SU-DHL-6 (cell line): ENCODE measurements at regions not wholly inside any gene's neighbourhood (a gene's known extent, or its start where the extent isn't known, plus 50 kb on each side); places are given as distances from the start of the nearest gene placed in this dataset.

Source experiments
- H2AFZ ChIP-seq: fragments of 200-600 bp; sonication (generic); 2 replicates; pipeline ENCODE4 v1.6.1; 2014; ENCODE audit warnings: low read depth, mild to moderate bottlenecking, moderate library complexity, mixed read lengths, antibody characterized with exemption, low read length; ENCODE audit not compliant: severe bottlenecking
- H3F3A ChIP-seq: fragments of 200-600 bp; shearing (Covaris generic); 2 replicates; pipeline ENCODE4 v1.6.0; 2016; ENCODE audit warnings: antibody characterized with exemption, mild to moderate bottlenecking; ENCODE audit not compliant: insufficient read depth
- H3K27ac ChIP-seq: fragments of 200-600 bp; sonication (generic); 2 replicates; pipeline ENCODE4 v1.5.1; 2016; ENCODE audit warnings: low read depth, mild to moderate bottlenecking, low read length, moderate library complexity, mixed read lengths
- H3K27me3 ChIP-seq: fragments of 200-600 bp; sonication (generic), shearing (Covaris generic); 2 replicates; pipeline ENCODE4 v1.6.0; 2014; ENCODE audit warnings: mild to moderate bottlenecking, low read length
- H3K36me3 ChIP-seq: fragments of 200-600 bp; sonication (generic); 2 replicates; pipeline ENCODE4 v1.6.1; 2014; ENCODE audit warnings: mild to moderate bottlenecking, low read length, mixed read lengths
- H3K4me2 ChIP-seq: fragments of 300-600, 200-600 bp; shearing (Covaris generic), sonication (generic); 2 replicates; pipeline ENCODE4 v1.6.0; 2014; ENCODE audit warnings: low read length, low read depth, mild to moderate bottlenecking; ENCODE audit not compliant: poor library complexity, severe bottlenecking
- H3K4me3 ChIP-seq: fragments of 200-600 bp; sonication (generic); 2 replicates; pipeline ENCODE4 v1.5.1; 2014; ENCODE audit warnings: antibody characterized with exemption, low read length, mild to moderate bottlenecking, mixed read lengths; ENCODE audit not compliant: insufficient read depth, poor library complexity, severe bottlenecking
- H3K79me2 ChIP-seq: fragments of 200-600 bp; sonication (generic); 2 replicates; pipeline ENCODE4 v1.6.1; 2014; ENCODE audit warnings: mild to moderate bottlenecking, low read length, moderate library complexity; ENCODE audit not compliant: insufficient read depth
- H3K9ac ChIP-seq: fragments of 200-600 bp; sonication (generic); 2 replicates; pipeline ENCODE4 v1.7.0; 2014; ENCODE audit warnings: mild to moderate bottlenecking, low read length
- H3K9me2 ChIP-seq: fragments of 200-600 bp; sonication (generic); replicated peaks from 2 replicates; pipeline ENCODE4 v1.6.1; 2014; ENCODE audit warnings: low read length; ENCODE audit not compliant: insufficient read depth
- H3K9me3 ChIP-seq: fragments of 200-600 bp; sonication (generic); 2 replicates; pipeline ENCODE4 v1.6.1; 2014; ENCODE audit warnings: low read length, mixed read lengths; ENCODE audit not compliant: insufficient read depth
- H4K20me1 ChIP-seq: fragments of 200-600 bp; sonication (generic); 2 replicates; pipeline ENCODE4 v1.6.1; 2014; ENCODE audit warnings: low read depth, mild to moderate bottlenecking, antibody characterized with exemption, low read length, moderate library complexity, mixed read lengths
- CTCF ChIP-seq: fragments of 200-600 bp; sonication (generic); IDR thresholded peaks from one replicate; pipeline ENCODE4 v1.5.1; 2017; ENCODE audit warnings: antibody characterized with exemption, mild to moderate bottlenecking, low read length, moderate library complexity; ENCODE audit not compliant: insufficient read depth, poor library complexity, severe bottlenecking
- EZH2phosphoT487 ChIP-seq: fragments of 200-600 bp; sonication (generic), shearing (Covaris generic); conservative IDR thresholded peaks from 2 replicates; pipeline ENCODE4 v1.6.1; 2018; ENCODE audit warnings: mild to moderate bottlenecking, antibody characterized with exemption, low read length, moderate library complexity, mixed read lengths

DNA sequence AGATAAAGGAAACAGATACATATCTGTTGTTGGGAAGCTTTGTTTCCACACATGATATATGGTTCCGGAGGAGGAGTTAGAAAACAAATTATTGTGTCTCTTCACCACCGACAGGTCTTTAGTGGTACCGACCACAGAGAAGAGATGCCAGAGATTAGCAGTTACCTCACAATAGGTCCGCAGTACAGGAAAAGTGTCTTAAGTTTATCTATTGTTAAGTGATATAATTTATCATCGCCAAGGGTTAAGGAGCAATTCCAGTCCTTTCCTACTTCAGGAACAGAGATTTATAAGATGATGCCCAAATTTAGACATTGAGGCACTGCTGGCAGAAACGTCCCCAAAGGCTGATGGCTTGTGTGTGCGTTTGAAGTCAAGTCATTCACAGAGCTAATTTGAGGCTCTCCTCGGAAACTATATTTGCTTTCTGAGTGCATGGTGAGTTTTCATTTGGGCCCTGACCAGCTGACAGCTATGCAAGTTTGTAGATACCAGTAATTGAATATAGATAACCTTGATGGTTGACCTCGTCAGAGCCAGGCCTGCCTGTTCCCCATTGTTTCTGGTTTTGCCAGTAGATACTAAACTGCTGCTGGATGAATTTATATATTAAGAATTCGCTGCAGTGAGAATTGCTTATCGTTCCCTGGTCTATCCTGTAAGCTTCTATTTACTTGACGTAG, 196.4 kb upstream of the IRX3 start:
- H4K20me1 ChIP-seq = no peaks in the 10 kb centered on the region
- no peaks in the 10 kb centered on the region for H3K36me3 ChIP-seq
- no peak overlapping the region for H3K4me3 ChIP-seq
- H3K9me3 ChIP-seq = no peaks in the 10 kb centered on the region
- no peak for TF ChIP-seq CTCF
- no peak for TF ChIP-seq EZH2phosphoT487
- H3K9me2 ChIP-seq = no peaks in the 10 kb centered on the region
- no peaks in the 10 kb centered on the region for H3F3A ChIP-seq
- H3K79me2 ChIP-seq = no peaks in the 10 kb centered on the region
- no peaks in the 10 kb centered on the region for H3K27me3 ChIP-seq
- H3K9ac ChIP-seq = no peak overlapping the region
- no peak overlapping the region for H3K27ac ChIP-seq
- H3K4me2 ChIP-seq = no peak overlapping the region
- no peak overlapping the region for H2AFZ ChIP-seq

DNA sequence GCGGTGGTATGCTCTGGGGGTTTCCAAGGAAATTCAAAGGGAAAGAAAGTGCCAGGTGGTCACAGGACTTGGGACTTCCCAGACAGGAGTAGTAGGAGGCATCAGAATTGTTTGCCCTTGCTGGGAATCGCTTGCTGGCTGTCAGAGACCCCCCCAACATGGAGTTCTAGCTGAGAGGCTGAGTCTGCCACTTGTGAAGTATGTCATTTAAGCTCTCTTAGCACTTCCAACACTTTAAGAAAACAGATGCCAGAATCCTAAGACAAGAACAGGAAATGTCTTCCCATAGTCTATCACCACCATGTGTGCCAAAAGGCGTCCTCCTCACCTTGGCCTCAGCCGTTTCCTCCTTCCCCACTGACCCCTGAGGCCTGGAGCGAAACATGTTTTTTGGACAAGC, 193.8 kb upstream of the IRX3 start:
- TF ChIP-seq EZH2phosphoT487 (no peak), CTCF (no peak)
- no peaks in the 10 kb centered on the region for H3K36me3 ChIP-seq
- H4K20me1 ChIP-seq = no peaks in the 10 kb centered on the region
- no peak overlapping the region for H3K4me3 ChIP-seq
- H3K27ac ChIP-seq = no peak overlapping the region
- H3F3A ChIP-seq = no peaks in the 10 kb centered on the region
- H3K9ac ChIP-seq = no peak overlapping the region
- no peaks in the 10 kb centered on the region for H3K79me2 ChIP-seq
- H3K9me2 ChIP-seq = no peaks in the 10 kb centered on the region
- H3K27me3 ChIP-seq = no peaks in the 10 kb centered on the region
- H3K9me3 ChIP-seq = no peaks in the 10 kb centered on the region
- no peak overlapping the region for H2AFZ ChIP-seq
- H3K4me2 ChIP-seq = no peak overlapping the region

DNA sequence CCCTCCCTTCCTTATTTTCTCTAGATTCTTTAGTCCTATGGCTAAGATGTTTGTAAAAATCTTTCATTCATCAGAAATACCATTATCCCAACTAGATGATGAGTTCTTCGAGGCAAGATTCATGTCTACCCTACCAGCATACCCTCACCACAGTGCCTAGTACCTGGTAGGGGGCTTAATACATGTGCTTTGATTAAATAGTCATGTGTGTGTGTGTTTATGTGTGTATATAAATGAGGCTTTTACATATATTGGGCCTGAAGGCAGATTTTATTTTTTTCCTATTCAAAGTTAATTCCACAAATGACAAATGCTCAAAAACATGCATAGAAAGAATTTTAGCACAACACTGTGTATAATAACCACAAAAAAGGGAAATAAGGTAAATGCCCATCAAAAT, 193.0 kb upstream of the IRX3 start:
- no peak overlapping the region for H3K9ac ChIP-seq
- H4K20me1 ChIP-seq = no peaks in the 10 kb centered on the region
- H3K9me2 ChIP-seq = no peaks in the 10 kb centered on the region
- H2AFZ ChIP-seq = no peak overlapping the region
- H3K9me3 ChIP-seq = no peaks in the 10 kb centered on the region
- TF ChIP-seq EZH2phosphoT487 (no peak), CTCF (no peak)
- H3F3A ChIP-seq = no peaks in the 10 kb centered on the region
- H3K27me3 ChIP-seq = no peaks in the 10 kb centered on the region
- H3K4me2 ChIP-seq = no peak overlapping the region
- no peak overlapping the region for H3K27ac ChIP-seq
- H3K4me3 ChIP-seq = no peak overlapping the region
- H3K79me2 ChIP-seq = no peaks in the 10 kb centered on the region
- H3K36me3 ChIP-seq = no peaks in the 10 kb centered on the region
